Sigmoid colon (tissue), 6 donors: ENCODE measurements at regions not wholly inside any gene's neighbourhood (a gene's known extent, or its start where the extent isn't known, plus 50 kb on each side); places are given as distances from the start of the nearest gene placed in this dataset.
A peak's percentile ranks its signal among the peaks of the same experiment; 100 is the strongest.

ENCODE experiments used
- DNase-seq: peaks from one replicate; pipeline ENCODE4 v3.0.0-alpha.2; 2019
- H3K27ac ChIP-seq, 4 donors: fragments of 200-600 bp; sonication (generic); one replicate each; pipeline ENCODE4 v1.5.1; 2016 to 2019; ENCODE audit warnings: mild to moderate bottlenecking in 1 of 4
- H3K27me3 ChIP-seq, 3 donors: fragments of 200-600 bp; sonication (generic); one replicate each; pipeline ENCODE4 v1.5.1; 2019; ENCODE audit warnings: mild to moderate bottlenecking in 1 of 3
- H3K36me3 ChIP-seq, 4 donors: fragments of 200-600 bp; sonication (generic); one replicate each; pipeline ENCODE4 v1.5.1; 2016 to 2019
- H3K4me1 ChIP-seq, 4 donors: fragments of 200-600 bp; sonication (generic); one replicate each; pipeline ENCODE4 v1.5.1; 2017 to 2019
- H3K4me3 ChIP-seq, 4 donors: fragments of 200-600 bp; sonication (generic); one replicate each; pipeline ENCODE4 v1.5.1; 2017 to 2019; ENCODE audit warnings: mild to moderate bottlenecking in 2 of 4, moderate library complexity in 1 of 4
- H3K9me3 ChIP-seq, 4 donors: fragments of 200-600 bp in 3 of 4; sonication (generic) in 3 of 4; one replicate each; pipeline versions ENCODE4 v1.5.1 to v1.6.1; 2013 to 2019
- EP300 ChIP-seq, 4 donors: sonication (generic); formaldehyde crosslinking; IDR thresholded peaks; one replicate each; pipeline ENCODE4 v1.6.1; 2017; ENCODE audit warnings: antibody characterized with exemption in 4 of 4
- POLR2A ChIP-seq, 2 donors: fragments of 450-650 bp; IDR thresholded peaks; one replicate each; pipeline ENCODE4 v1.6.1; 2016; ENCODE audit warnings: antibody characterized with exemption in 2 of 2, mild to moderate bottlenecking in 2 of 2, moderate library complexity in 2 of 2
- POLR2AphosphoS5 ChIP-seq, 4 donors: sonication (generic); formaldehyde crosslinking; IDR thresholded peaks; one replicate each; pipeline ENCODE4 v1.6.1; 2017; ENCODE audit warnings: antibody characterized with exemption in 4 of 4
- WGBS, 2 donors: extraction: QIAGEN DNeasy Blood & Tissue Kit; methylation state at CpG; one replicate each; pipeline ENCODE4 v1.1.7; 2013; 5-methylcytosine and 5-hydroxymethylcytosine counted together
- intact Hi-C: fragments of 100-400 bp; cut with DNase I; formaldehyde crosslinking; loops from one replicate; pipeline ENCODE4 v1.15.1; 2023
- TF ChIP-seq, protein P1 (sequence below), 4 experiments: fragments of 450-650 bp in 3 of 4; fragments of 200-600 bp in 1 of 4; IDR thresholded peaks; one replicate each; pipeline ENCODE4 v1.5.1; 2016 to 2019; ENCODE audit warnings: antibody characterized with exemption in 4 of 4, mild to moderate bottlenecking in 3 of 4, moderate library complexity in 2 of 4
- donor health status: healthy with polysubstance abuse.
- donor health status: healthy.

- Histone ChIP-seq H3K4me3 (no peak overlapping the region), H3K36me3 (no peaks in the 10 kb centered on the region), H3K4me1 (peaks cover 0 to 9% (median 7%) of the 10 kb centered on the region in 4 donors), H3K9me3 (no peaks in the 10 kb centered on the region), H3K27ac (no peak overlapping the region), H3K27me3 (no peaks in the 10 kb centered on the region)
- DNase-seq: no peak
- intact Hi-C loops: no loop called here
- 73 to 81% methylated on average over 6 of the region's 6 CpGs for WGBS, 2 donors
- no peak for TF ChIP-seq EP300 (IDR thresholded peaks at IDR 0.05)
- TF ChIP-seq POLR2A (IDR thresholded peaks at IDR 0.05): no peak
- TF ChIP-seq POLR2AphosphoS5 (IDR thresholded peaks at IDR 0.05): no peak
- TF ChIP-seq, protein P1, sequence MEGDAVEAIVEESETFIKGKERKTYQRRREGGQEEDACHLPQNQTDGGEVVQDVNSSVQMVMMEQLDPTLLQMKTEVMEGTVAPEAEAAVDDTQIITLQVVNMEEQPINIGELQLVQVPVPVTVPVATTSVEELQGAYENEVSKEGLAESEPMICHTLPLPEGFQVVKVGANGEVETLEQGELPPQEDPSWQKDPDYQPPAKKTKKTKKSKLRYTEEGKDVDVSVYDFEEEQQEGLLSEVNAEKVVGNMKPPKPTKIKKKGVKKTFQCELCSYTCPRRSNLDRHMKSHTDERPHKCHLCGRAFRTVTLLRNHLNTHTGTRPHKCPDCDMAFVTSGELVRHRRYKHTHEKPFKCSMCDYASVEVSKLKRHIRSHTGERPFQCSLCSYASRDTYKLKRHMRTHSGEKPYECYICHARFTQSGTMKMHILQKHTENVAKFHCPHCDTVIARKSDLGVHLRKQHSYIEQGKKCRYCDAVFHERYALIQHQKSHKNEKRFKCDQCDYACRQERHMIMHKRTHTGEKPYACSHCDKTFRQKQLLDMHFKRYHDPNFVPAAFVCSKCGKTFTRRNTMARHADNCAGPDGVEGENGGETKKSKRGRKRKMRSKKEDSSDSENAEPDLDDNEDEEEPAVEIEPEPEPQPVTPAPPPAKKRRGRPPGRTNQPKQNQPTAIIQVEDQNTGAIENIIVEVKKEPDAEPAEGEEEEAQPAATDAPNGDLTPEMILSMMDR (IDR thresholded peaks at IDR 0.05): no peak
Observed at GRCh38 chr10:33126742-33127141, 168.7 kb upstream of the ITGB1 start.

DNA sequence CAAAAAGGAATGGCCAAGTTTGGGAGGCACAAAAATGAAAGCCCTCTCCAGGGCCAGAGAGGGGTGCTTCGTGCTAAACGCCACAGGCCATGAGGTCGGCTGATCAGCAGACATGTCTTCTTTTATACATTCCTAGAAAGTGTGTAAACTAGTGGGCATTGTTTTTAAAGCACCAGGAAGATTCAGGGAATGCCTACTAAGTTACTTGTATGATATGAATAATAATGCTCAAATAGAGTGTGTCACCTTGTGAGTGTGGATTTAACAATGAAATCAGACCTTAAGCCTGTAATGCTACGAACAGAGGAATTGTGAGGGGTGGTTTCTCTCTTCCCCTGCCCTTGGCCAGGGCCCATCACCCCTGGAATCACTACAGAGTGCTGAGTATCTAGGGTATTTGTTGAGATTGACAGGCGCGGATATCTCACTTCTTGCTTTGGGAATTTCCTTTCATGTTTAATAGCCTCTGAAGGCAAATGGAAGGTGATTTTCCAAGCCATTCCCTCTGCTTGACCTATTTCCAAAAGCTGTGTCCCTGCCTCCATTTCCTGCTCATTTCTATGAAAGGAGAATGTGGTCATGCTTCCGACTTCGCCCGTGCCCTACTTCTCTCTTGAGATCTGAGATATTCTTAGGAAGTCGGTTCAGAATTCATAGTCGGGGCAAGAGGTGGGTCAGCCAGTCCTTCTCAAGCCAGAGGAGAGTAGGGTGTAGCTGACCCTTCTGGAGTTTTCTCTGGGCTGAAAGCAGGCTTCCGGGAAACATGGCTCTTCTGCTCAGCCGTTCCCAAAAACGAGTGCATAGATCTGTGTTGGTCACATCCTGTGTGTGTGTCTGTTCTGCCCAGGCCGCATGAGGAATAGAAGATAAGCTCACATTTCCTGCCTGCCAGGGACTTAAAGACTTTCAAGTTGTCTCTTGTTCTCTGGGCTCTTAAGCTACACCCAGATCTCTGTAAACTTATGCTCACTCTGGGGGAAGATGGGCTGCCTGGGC, 167.8 kb upstream of the ITGB1 start:
- Histone ChIP-seq H3K36me3 (no peaks in the 10 kb centered on the region), H3K27me3 (no peaks in the 10 kb centered on the region), H3K9me3 (no peaks in the 10 kb centered on the region), H3K4me1 (peaks cover 0 to 11% (median 7%) of the 10 kb centered on the region in 4 donors), H3K4me3 (no peak overlapping the region), H3K27ac (peak overlapping the region in 1 of 4 donors; percentile 0)
- WGBS, 2 donors: 71 to 81% methylated on average over 15 of the region's 15 CpGs
- intact Hi-C loops: no loop called here
- TF ChIP-seq EP300 (IDR thresholded peaks at IDR 0.05): no peak
- no peak for TF ChIP-seq POLR2AphosphoS5 (IDR thresholded peaks at IDR 0.05)
- TF ChIP-seq POLR2A (IDR thresholded peaks at IDR 0.05): no peak
- TF ChIP-seq, protein P1 (IDR thresholded peaks at IDR 0.05): no peak
- no peak for DNase-seq

DNA sequence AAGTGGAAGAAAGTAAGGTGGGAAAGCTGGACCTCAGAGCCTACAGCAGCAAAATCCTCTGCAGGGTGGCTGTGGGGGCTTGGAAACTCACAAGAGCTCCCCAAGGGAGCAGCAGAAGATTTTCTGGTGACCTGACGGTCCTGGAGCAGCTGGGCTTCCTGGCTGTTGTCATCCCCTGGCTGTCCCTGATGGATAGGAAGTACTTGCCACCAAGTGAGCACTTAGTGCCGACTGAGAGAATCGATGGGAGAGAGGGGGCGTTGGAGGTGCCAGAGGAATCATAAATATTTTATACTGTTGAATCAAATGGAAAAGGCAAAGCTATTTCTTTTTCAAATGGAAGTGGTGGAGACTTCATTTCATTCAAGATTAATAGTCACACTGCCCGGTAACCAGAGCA, 167.1 kb upstream of the ITGB1 start:
- 87 to 92% methylated on average over 5 of the region's 5 CpGs for WGBS, 2 donors
- intact Hi-C loops: no loop called here
- H3K27ac ChIP-seq: peak overlapping the region in 1 of 4 donors; percentile 0

GRCh38 chr10:33123680-33124079, 165.7 kb upstream of the ITGB1 start:
- Histone ChIP-seq H3K4me1 (peaks cover 0 to 11% (median 7%) of the 10 kb centered on the region in 4 donors), H3K4me3 (no peak overlapping the region), H3K27ac (no peak overlapping the region), H3K27me3 (no peaks in the 10 kb centered on the region), H3K9me3 (no peaks in the 10 kb centered on the region), H3K36me3 (no peaks in the 10 kb centered on the region)
- no peak for DNase-seq
- WGBS, 2 donors: 85% methylated on average over 2 of the region's 2 CpGs
- TF ChIP-seq EP300 (IDR thresholded peaks at IDR 0.05) (no peak), POLR2AphosphoS5 (IDR thresholded peaks at IDR 0.05) (no peak), POLR2A (IDR thresholded peaks at IDR 0.05) (no peak)
- TF ChIP-seq, protein P1 (IDR thresholded peaks at IDR 0.05): no peak
- intact Hi-C loops: no loop called here

More for the DNA sequence above, 167.1 kb upstream of the ITGB1 start:
- Histone ChIP-seq H3K9me3 (no peaks in the 10 kb centered on the region), H3K4me3 (no peak overlapping the region), H3K27me3 (no peaks in the 10 kb centered on the region), H3K4me1 (peaks cover 0 to 11% (median 7%) of the 10 kb centered on the region in 4 donors), H3K36me3 (no peaks in the 10 kb centered on the region)
- TF ChIP-seq, protein P1 (IDR thresholded peaks at IDR 0.05): no peak
- TF ChIP-seq POLR2AphosphoS5 (IDR thresholded peaks at IDR 0.05): no peak
- no peak for TF ChIP-seq POLR2A (IDR thresholded peaks at IDR 0.05)
- no peak for TF ChIP-seq EP300 (IDR thresholded peaks at IDR 0.05)
- DNase-seq: no peak
